Endothelial cell of umbilical vein (primary cell): ENCODE measurements at regions not wholly inside any gene's neighbourhood (a gene's known extent, or its start where the extent isn't known, plus 50 kb on each side); places are given as distances from the start of the nearest gene placed in this dataset.

ENCODE experiments used
- BruUV-seq: library from RNA; stranded (reverse); fragments of 400-500 nt; replicated peaks from 2 replicates; lab custom pipeline; 2021; lab: Mats Ljungman, UMichigan
- CTCF ChIA-PET: fragments of 300-600, 350-600 bp; sonication (Branson Sonifier 250); formaldehyde crosslinking; loops from one replicate; lab custom pipeline; 2021; ENCODE audit warnings: antibody characterized with exemption, inconsistent platforms; lab: Charles Lee
- POLR2A ChIA-PET: fragments of 300-600, 350-600 bp; sonication (Branson Sonifier 250); formaldehyde crosslinking; loops from one replicate; lab custom pipeline; 2021; ENCODE audit warnings: antibody characterized with exemption, inconsistent platforms; lab: Charles Lee
- DNase-seq: peaks from one replicate; pipeline ENCODE4 v3.0.0-alpha.2; 2011; ENCODE audit warnings: low read depth, low spot score
- FAIRE-seq: peaks from 2 replicates; lab custom pipeline; 2011; peaks lifted over from hg19 to GRCh38; lab: Jason Lieb, UNC
- H2AFZ ChIP-seq: 2 replicates; pipeline ENCODE4 v1.6.0; 2012; ENCODE audit warnings: low read depth, low read length, control low read depth, inconsistent platforms
- H3K27ac ChIP-seq: 2 replicates; pipeline ENCODE4 v1.5.1; 2011; ENCODE audit warnings: low read depth, mild to moderate bottlenecking, control low read depth, low read length, moderate library complexity; ENCODE audit not compliant: insufficient read depth
- H3K27me3 ChIP-seq, 2 experiments: 2 replicates each; pipeline versions ENCODE4 v1.6.0 to v1.6.1; 2011; ENCODE audit warnings: low read length in 2 of 2, mixed read lengths in 1 of 2; ENCODE audit not compliant: control insufficient read depth in 2 of 2, insufficient read depth in 2 of 2
- H3K36me3 ChIP-seq, 2 experiments: 2 replicates in 1 of 2; 3 replicates in 1 of 2; pipeline ENCODE4 v1.5.1; 2011; ENCODE audit warnings: low read length in 2 of 2, mild to moderate bottlenecking in 1 of 2, moderate library complexity in 1 of 2; ENCODE audit not compliant: control insufficient read depth in 2 of 2, insufficient read depth in 2 of 2; ENCODE audit errors: extremely low read depth in 1 of 2
- H3K4me1 ChIP-seq: 3 replicates; pipeline ENCODE4 v1.5.1; 2011; ENCODE audit warnings: mild to moderate bottlenecking, low read length; ENCODE audit not compliant: control insufficient read depth, insufficient read depth; ENCODE audit errors: extremely low read depth
- H3K4me2 ChIP-seq: 2 replicates; pipeline ENCODE4 v1.6.1; 2011; ENCODE audit warnings: low read length, control low read depth, mixed read lengths; ENCODE audit not compliant: insufficient read depth
- H3K4me3 ChIP-seq, 3 experiments: fragments of 200-600 bp in 1 of 3; sonication (generic), shearing (Covaris generic) in 1 of 3; replicated peaks in 1 of 3; 2 replicates each; pipeline ENCODE4 v1.5.1; 2011 to 2016; ENCODE audit warnings: control low read depth in 3 of 3, low read length in 3 of 3, mild to moderate bottlenecking in 2 of 3, inconsistent platforms in 1 of 3, low read depth in 1 of 3, moderate library complexity in 1 of 3; ENCODE audit not compliant: insufficient read depth in 1 of 3
- H3K79me2 ChIP-seq: 2 replicates; pipeline ENCODE4 v1.6.0; 2012; ENCODE audit warnings: low read length, inconsistent platforms; ENCODE audit not compliant: control insufficient read depth, insufficient read depth
- H3K9ac ChIP-seq: replicated peaks from 2 replicates; pipeline ENCODE3; 2011; ENCODE audit warnings: low read length, control low read depth; ENCODE audit not compliant: insufficient read depth; ENCODE audit errors: extremely low read depth
- H3K9me1 ChIP-seq: replicated peaks from 3 replicates; pipeline ENCODE4 v1.6.0; 2011; ENCODE audit warnings: mild to moderate bottlenecking, low read length; ENCODE audit not compliant: control insufficient read depth, insufficient read depth; ENCODE audit errors: extremely low read depth
- H3K9me3 ChIP-seq: replicated peaks from 2 replicates; pipeline ENCODE4 v1.5.1; 2012; ENCODE audit warnings: low read length, inconsistent platforms; ENCODE audit not compliant: control insufficient read depth, insufficient read depth
- H4K20me1 ChIP-seq: replicated peaks from 2 replicates; pipeline ENCODE3; 2011; ENCODE audit warnings: mild to moderate bottlenecking, low read length; ENCODE audit not compliant: control insufficient read depth, insufficient read depth; ENCODE audit errors: extremely low read depth
- CTCF ChIP-seq, 2 donors: IDR thresholded peaks; 1 replicate in 1 of 2; 2 replicates in 1 of 2; pipeline ENCODE4 v1.5.1; 2011; ENCODE audit warnings: low read length in 2 of 2, mild to moderate bottlenecking in 2 of 2, moderate library complexity in 2 of 2, control low read depth in 1 of 2, inconsistent platforms in 1 of 2, low read depth in 1 of 2; ENCODE audit not compliant: insufficient read depth in 1 of 2; ENCODE audit errors: extremely low read depth in 1 of 2
- EZH2 ChIP-seq: IDR thresholded peaks from 2 replicates; pipeline ENCODE4 v1.6.1; 2012; ENCODE audit warnings: borderline replicate concordance, low read depth, mild to moderate bottlenecking, moderate library complexity, low read length, inconsistent platforms; ENCODE audit not compliant: severe bottlenecking
- FOS ChIP-seq: IDR thresholded peaks from 2 replicates; pipeline ENCODE4 v1.6.1; 2011; ENCODE audit warnings: mild to moderate bottlenecking, low read length, moderate library complexity, borderline replicate concordance; ENCODE audit not compliant: insufficient read depth
- GATA2 ChIP-seq: IDR thresholded peaks from 2 replicates; pipeline ENCODE4 v1.7.0; 2011; ENCODE audit warnings: low read depth, mild to moderate bottlenecking, moderate library complexity, mixed read lengths, low read length; ENCODE audit not compliant: insufficient read length, insufficient read depth
- JUN ChIP-seq: IDR thresholded peaks from 2 replicates; pipeline ENCODE4 v1.6.1; 2011; ENCODE audit warnings: borderline replicate concordance, low read depth; ENCODE audit not compliant: insufficient read length, insufficient read depth
- MAX ChIP-seq: IDR thresholded peaks from 2 replicates; pipeline ENCODE4 v1.6.1; 2011; ENCODE audit not compliant: insufficient read depth, insufficient read length
- MYC ChIP-seq: IDR thresholded peaks from one replicate; pipeline ENCODE4 v1.6.1; 2011; ENCODE audit warnings: mild to moderate bottlenecking, low read depth, low read length
- POLR2A ChIP-seq: IDR thresholded peaks from 2 replicates; pipeline ENCODE4 v1.6.1; 2012; ENCODE audit warnings: low read depth, mild to moderate bottlenecking, control low read depth, low read length
- POLR2AphosphoS5 ChIP-seq: IDR thresholded peaks from 2 replicates; pipeline ENCODE4 v1.6.1; 2012; ENCODE audit warnings: low read depth, mild to moderate bottlenecking, control low read depth, low read length, moderate library complexity; ENCODE audit not compliant: insufficient read depth
- dilution Hi-C: fragments of 300-500 bp; cut with MboI; formaldehyde crosslinking; loops from one replicate; pipeline ENCODE4 v1.15.0; 2019; ENCODE audit warnings: low sequenced_read_pairs; ENCODE audit not compliant: extremely low pct_ligation_motif_present
- intact Hi-C: fragments of 100-400 bp; cut with micrococcal nuclease; formaldehyde crosslinking; loops from one replicate; pipeline ENCODE4 v1.10.0; 2022

GRCh38 chr20:10788055-10788454 is 114.3 kb upstream of the JAG1 start:
- H3K4me2 ChIP-seq: no peak overlapping the region
- no peaks in the 10 kb centered on the region for H3K9me1 ChIP-seq
- no peak overlapping the region for H3K27ac ChIP-seq
- TF ChIP-seq POLR2AphosphoS5 (no peak), JUN (no peak), EZH2 (no peak), MYC (no peak), FOS (no peak)
- H3K9me3 ChIP-seq: no peaks in the 10 kb centered on the region
- DNase-seq (no peak), FAIRE-seq (no peak)
- no peaks in the 10 kb centered on the region for H3K4me1 ChIP-seq
- no peak overlapping the region for H2AFZ ChIP-seq
- H3K79me2 ChIP-seq: no peaks in the 10 kb centered on the region
- intact Hi-C loops: no loop called here
- POLR2A ChIA-PET: no interaction called here
- no TSS peak for BruUV-seq
- H3K27me3 ChIP-seq: no peaks in the 10 kb centered on the region
- dilution Hi-C loops: no loop called here
- no peaks in the 10 kb centered on the region for H4K20me1 ChIP-seq
- no peak overlapping the region for H3K9ac ChIP-seq
- H3K4me3 ChIP-seq: no peak overlapping the region
- CTCF ChIA-PET: no interaction called here
- H3K36me3 ChIP-seq: no peaks in the 10 kb centered on the region

DNA sequence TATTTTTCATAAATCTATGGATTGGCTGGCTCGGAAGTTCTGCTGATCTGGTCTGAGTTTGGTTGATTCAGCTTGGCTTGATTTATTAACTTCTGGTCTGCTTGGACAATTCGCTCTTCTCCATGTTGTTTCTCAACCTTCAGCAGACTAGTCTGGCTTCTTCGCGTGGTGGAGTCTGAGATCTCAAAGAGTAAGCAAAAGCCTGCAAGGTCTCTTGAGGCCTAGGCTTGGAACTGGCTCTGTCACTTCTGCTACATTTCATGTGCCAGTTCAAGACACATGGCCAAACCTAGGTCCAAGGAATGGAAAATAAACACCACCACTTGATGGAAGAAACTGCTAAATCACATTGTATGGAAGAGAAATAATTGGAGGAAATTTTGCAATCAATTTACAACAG is 115.1 kb upstream of the JAG1 start:
- Histone ChIP-seq H4K20me1 (no peaks in the 10 kb centered on the region), H3K4me1 (no peaks in the 10 kb centered on the region), H3K79me2 (no peaks in the 10 kb centered on the region), H3K36me3 (no peaks in the 10 kb centered on the region), H3K4me3 (no peak overlapping the region), H3K27ac (no peak overlapping the region), H3K4me2 (no peak overlapping the region), H2AFZ (no peak overlapping the region), H3K9me3 (no peaks in the 10 kb centered on the region), H3K9me1 (no peaks in the 10 kb centered on the region), H3K27me3 (no peaks in the 10 kb centered on the region), H3K9ac (no peak overlapping the region)
- ChIA-PET CTCF (no interaction called here), POLR2A (no interaction called here)
- DNase-seq (no peak), FAIRE-seq (no peak)
- TF ChIP-seq MAX (no peak), EZH2 (no peak), FOS (no peak), POLR2A (no peak), MYC (no peak), GATA2 (no peak), CTCF (IDR thresholded peaks at IDR 0.05; ENCODE audit: extremely low read depth in 1 of 2, insufficient read depth in 1 of 2, low read depth in 1 of 2, low read length in 2 of 2) (no peak), JUN (no peak), POLR2AphosphoS5 (no peak)
- dilution Hi-C loops: no loop called here
- BruUV-seq: no TSS peak
- intact Hi-C loops: no loop called here
